CD4-positive, alpha-beta T cell treated with Interleukin-17A for 1 hour (primary cell): ENCODE measurements at regions not wholly inside any gene's neighbourhood (a gene's known extent, or its start where the extent isn't known, plus 50 kb on each side); places are given as distances from the start of the nearest gene placed in this dataset.
"Not testable (repeated sequence)": the region's sequence is repeated elsewhere in the genome, so short reads cannot be mapped to it uniquely, and the experiment has no call there.

Experiments
- DNase-seq: peaks from one replicate; pipeline ENCODE4 v3.0.0-alpha.2; 2020

DNA sequence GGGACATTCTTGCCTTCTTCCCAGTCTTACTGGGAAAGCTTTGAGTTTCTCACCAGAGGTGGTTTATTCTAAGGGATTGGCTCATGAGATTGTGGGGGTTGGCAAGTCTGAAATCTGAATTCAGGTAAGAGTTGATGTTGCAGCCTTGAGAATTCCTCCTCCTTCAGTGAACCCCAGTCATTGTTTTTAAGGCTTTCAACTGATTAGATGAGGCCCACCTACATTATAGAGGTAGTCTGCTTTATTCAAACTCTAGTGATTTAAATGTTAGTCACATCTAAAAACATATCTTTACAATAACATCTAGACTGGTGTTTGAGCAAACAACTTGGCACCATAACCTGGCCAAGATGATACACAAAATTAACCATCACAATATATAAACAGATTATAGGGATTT, 156.5 kb upstream of the MED14 start:
- no peak for DNase-seq

GRCh38 chrX:40893251-40893910, 158.0 kb upstream of the MED14 start:
- DNase-seq: no peak

DNA sequence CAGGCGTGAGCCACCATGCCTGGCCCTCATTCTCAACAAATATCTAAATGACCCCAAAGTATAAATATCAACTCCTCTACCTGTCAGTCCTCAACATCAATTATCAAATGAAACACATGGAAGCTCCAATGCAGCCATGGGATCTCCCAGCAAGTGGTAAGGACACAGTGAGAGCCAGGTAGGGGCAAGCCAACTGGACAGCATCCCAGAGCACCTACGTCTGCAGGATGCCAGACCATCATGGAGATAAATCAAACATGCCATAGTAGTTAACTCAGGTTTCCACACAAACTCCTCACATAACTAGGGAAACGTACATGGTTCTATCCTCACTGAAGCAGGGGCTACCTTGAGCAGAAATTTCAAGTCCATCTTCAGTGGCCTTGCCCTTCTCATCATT, 159.9 kb upstream of the MED14 start:
- no peak for DNase-seq

- no peak for DNase-seq
Observed at GRCh38 chrX:40897718-40898270, 162.5 kb upstream of the MED14 start.

GRCh38 chrX:40904739-40905138, 169.4 kb upstream of the MED14 start:
- not testable (repeated sequence) for DNase-seq

DNA sequence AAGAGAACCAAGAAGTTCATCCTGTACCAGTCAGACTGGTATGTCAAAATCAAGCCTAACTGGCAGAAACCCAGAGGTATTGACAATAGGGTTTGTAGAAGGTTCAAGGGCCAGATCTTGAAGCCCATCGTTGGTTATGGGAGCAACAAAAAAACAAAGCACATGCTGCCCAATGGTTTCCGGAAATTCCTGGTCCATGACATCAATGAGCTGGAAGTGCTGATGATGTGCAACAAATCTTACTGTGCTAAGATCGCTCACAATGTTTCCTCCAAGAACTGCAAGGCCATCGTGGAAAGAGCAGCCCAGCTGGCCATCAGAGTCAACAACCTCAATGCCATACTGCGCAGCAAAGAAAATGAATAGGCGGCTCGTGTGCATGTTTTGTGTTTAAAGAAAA, 172.7 kb upstream of the MED14 start:
- no peak for DNase-seq

DNA sequence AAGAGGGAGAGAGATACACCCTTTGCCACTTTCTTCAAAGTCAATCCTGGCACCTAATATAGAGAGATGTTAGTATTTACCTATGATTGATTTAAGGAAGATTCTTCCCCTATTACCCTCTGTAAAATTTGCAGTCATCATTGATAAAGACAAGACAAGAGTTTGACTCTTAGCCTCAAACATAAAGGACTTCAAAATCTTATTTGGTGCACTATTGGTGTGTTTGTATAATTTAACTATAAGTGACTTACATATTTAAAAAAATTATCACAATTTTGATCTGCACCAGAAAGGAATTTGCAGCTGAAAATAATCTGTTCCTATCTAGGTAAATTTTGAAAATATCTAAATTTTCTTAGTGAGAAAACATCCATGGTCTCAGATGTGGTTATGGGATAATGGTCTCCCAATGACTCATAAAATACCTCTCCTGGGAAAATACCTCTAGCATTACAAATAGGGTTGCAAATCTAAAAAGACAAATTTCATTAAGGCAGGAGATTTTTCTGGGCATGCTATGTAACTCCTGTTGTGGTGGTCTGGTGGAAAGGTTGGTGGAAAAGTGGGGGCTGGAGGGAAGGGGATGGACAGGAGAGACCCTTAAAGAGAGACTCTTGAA, 173.6 kb upstream of the MED14 start:
- no peak for DNase-seq

DNA sequence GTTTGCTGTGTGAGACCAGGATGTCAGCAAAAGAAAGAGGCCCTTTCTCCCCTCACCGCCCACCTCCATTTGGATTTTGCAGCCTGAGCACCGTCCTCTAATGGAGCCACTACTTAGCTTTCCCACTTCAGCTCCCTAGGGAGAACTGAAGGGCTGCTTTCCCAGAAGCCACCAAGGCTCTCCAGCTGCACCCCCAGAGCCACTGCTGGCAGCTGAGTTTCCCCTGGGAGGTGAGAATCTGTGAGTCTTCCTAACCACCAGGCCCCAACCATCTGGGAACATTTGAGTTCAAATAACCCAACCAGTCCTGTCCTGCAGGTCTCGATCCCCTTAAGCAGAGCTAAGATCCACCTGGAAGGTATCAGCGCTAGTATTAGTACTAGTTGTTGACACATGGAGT, 173.1 kb upstream of the USP9X start:
- DNase-seq: no peak

- no peak for DNase-seq
Observed at GRCh38 chrX:40912576-40912975, 172.7 kb upstream of the USP9X start.

GRCh38 chrX:40920351-40920750, 164.9 kb upstream of the USP9X start:
- DNase-seq: no peak

GRCh38 chrX:40922307-40922706, 162.9 kb upstream of the USP9X start:
- DNase-seq: no peak

DNA sequence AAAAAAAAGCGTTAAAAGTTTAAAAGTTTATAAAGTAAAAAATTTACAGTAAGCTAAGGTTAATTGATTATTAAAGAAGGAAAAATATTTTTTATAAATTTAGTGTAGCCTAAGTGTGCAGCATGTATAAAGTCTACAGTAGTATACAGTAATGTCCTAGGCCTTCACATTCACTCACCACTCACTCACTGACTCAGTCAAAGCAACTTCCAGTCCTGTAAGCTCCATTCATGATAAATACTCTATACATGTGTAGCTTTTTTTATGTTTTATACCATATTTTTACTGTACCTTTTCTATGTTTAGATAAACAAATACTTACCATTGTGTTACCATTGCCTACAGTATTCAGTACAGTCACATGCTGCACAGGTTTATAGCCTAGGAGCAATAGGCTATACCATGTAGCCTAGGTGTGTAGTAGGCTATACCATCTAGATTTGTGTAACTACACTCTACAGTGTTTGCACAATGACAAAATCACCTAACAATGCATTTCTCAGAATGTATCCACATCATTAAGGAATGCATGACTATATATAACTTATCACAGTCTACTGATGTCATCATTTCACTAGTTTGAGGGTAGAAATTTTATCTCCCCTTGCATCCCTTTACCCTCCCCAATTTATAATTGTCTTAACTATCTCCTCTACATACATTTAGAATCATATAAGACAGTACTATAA, 158.4 kb upstream of the USP9X start:
- DNase-seq: not testable (repeated sequence)

DNA sequence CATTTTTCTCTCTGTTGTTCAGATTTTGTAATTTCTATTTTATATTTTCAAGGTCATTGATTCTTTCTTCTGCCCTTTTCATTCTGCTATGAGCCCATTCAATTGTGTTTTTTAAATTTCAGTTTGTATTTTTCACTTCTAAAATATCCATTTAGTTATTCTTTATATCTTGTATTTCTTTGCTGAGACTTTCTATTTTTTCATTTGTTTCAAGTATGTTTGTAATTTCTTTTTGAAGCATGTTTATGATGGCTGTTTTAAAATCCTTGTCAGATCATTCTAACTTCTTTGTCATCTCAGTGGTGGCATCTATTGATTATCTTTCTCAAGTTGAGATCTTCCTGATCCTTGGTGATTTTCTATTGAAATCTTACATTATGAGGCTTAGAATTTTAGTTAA, 157.2 kb upstream of the USP9X start:
- DNase-seq: no peak

DNA sequence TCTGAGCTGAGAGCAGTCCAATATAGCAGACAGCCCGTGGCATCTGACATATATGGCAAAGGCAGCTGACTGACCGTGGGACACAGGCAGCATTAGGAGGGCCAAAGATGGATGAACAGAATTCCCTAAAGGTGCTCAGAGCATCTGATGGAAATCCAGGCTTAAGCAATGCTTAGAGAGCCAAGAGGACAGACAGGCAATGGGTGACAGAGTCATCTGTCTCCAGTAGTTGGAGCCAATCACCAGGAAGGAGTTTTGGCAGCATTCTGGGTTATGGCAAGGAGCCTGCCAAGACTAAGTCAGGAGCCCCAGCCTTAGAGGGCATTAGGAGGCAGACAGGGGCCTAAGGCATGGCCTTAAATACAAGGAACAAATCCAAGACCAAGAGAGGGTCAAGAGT, 153.3 kb upstream of the USP9X start:
- DNase-seq: no peak

GRCh38 chrX:40933132-40933705, 152.0 kb upstream of the USP9X start:
- peak; percentile 51 for DNase-seq

GRCh38 chrX:40933706-40934425, 151.4 kb upstream of the USP9X start:
- DNase-seq: peak; percentile 2

DNA sequence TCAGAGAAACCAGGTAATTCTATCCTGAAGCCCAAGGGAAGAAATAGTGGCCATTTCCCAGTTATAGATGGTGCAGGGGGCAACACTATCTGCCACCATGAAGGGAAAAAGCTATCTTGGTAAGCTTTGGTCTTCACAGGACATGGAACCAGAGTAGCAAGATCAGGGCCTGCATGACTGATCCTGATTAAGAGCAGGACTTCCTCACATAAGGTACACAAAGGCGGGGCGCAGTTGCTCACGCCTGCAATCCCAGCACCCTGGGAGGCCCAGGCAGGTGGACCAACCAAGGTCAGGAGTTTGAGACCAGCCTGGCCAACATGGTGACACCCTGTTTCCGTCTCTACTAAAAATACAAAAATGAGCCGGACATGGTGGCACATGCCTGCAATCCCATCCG, 148.4 kb upstream of the USP9X start:
- DNase-seq: no peak

- no peak for DNase-seq
Observed at GRCh38 chrX:40938423-40938822, 146.8 kb upstream of the USP9X start.

DNA sequence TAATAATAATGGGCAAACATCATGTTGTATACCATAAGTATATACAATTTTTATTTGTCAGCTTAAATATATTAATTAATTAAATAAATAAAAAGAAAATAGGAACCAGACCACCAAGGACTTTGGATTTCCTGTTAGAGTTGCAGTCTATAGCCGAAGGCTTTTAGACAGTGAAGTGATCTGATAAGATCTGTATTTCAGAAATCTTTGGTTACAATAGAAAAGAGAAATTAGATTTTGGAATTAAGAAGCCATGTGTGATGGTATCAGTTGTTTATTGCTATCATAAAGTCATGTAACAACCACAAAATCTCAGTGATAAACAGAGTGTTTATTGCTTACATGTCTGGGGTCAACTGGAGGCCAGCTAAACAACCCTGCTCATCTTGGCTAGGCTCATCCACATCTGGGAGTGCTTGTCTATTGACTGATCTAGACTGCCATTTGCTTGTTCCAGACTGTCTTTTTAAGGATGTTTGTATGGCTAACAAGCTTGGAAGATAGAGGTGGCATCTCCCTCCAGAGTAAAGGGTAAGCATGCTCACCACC, 142.1 kb upstream of the USP9X start:
- DNase-seq: no peak

DNA sequence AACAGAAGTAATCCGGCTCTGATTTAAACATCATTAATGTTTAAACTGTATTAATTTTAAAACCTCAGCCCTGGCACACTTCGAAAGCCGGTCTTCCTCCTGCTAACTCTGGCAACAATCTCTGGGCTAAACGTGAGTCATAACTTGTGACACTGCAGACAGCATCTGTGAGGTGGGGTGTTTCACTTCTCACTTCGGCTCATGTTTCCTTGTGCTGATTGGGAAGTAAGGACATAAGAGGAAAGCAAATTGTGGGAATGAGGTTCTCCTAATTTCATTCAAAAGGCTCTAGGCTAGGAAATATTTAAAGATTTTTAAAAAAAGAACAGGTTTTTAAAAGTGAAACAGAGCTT, 139.9 kb upstream of the USP9X start:
- no peak for DNase-seq

DNA sequence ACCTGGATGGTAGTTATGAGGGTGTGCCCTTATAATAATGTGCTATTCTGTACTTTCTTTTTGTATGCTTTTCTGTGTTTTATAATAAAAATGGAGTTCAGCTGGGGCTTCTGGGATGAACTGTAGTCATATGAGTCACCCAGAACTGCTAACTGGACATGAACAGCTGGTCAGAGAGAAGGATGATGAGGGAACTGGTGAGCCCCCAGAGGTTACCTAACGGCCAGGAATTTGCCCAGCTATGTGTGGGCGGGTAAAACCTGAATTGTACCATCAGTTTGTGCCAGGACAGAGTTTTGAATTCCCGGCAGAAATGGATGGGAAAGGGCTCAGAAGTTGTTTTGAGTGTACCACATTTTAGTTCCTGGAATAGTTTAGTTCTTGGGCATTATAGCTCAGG, 138.0 kb upstream of the USP9X start:
- DNase-seq: no peak

- DNase-seq: no peak
Observed at GRCh38 chrX:40949071-40949470, 136.2 kb upstream of the USP9X start.

- DNase-seq: no peak
Observed at GRCh38 chrX:40950546-40950945, 134.7 kb upstream of the USP9X start.
